DOHH2 (cell line): ENCODE measurements at regions not wholly inside any gene's neighbourhood (a gene's known extent, or its start where the extent isn't known, plus 50 kb on each side); places are given as distances from the start of the nearest gene placed in this dataset.

Experiments used
- EZH2phosphoT487 ChIP-seq: fragments of 200-600 bp; sonication (generic); IDR thresholded peaks from 2 replicates; pipeline ENCODE4 v1.6.1; 2017; ENCODE audit warnings: borderline replicate concordance, mild to moderate bottlenecking, antibody characterized with exemption, low read length, moderate library complexity, mixed read lengths
- TF ChIP-seq, protein P1 (sequence below): fragments of 200-600 bp; sonication (generic); IDR thresholded peaks from one replicate; pipeline ENCODE4 v1.5.1; 2014; ENCODE audit warnings: antibody characterized with exemption, mild to moderate bottlenecking, low read depth, low read length; ENCODE audit not compliant: poor library complexity, severe bottlenecking

GRCh38 chr10:70997236-70997635 lies 108.9 kb upstream of the PCBD1 start:
- TF ChIP-seq, protein P1, sequence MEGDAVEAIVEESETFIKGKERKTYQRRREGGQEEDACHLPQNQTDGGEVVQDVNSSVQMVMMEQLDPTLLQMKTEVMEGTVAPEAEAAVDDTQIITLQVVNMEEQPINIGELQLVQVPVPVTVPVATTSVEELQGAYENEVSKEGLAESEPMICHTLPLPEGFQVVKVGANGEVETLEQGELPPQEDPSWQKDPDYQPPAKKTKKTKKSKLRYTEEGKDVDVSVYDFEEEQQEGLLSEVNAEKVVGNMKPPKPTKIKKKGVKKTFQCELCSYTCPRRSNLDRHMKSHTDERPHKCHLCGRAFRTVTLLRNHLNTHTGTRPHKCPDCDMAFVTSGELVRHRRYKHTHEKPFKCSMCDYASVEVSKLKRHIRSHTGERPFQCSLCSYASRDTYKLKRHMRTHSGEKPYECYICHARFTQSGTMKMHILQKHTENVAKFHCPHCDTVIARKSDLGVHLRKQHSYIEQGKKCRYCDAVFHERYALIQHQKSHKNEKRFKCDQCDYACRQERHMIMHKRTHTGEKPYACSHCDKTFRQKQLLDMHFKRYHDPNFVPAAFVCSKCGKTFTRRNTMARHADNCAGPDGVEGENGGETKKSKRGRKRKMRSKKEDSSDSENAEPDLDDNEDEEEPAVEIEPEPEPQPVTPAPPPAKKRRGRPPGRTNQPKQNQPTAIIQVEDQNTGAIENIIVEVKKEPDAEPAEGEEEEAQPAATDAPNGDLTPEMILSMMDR: no peak
- no peak for TF ChIP-seq EZH2phosphoT487
